ENCODE measurements at regions not wholly inside any gene's neighbourhood (a gene's known extent, or its start where the extent isn't known, plus 50 kb on each side); places are given as distances from the start of the nearest gene placed in this dataset.

DNA sequence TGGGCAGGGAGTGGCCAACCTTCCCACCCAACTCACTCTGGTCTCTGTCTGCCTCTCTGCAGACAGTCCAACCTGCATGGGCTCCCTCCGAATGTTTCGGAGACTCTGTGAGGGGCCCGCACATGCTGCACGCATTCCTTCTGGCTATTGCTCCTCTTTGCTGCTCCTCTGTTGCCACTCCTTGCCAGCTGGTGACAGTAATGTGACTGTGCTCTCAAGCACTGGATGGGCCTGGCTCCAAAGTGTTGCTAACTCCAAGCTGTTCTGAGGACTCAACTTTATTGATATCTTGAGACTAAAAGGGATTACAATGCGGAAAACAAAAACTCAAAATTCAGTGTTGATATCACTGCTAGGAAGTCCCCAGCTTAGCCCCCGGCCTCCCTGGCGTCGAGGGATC, 105.4 kb upstream of the KIF5B start:
- no peak for TF ChIP-seq POLR2AphosphoS5 (IDR thresholded peaks at IDR 0.05; ENCODE audit: low read depth, low read length)
- no peak for TF ChIP-seq TAF1 (IDR thresholded peaks at IDR 0.05; ENCODE audit: borderline replicate concordance, low read depth, low read length)
- TF ChIP-seq POLR2A (IDR thresholded peaks at IDR 0.05; ENCODE audit: low read depth, low read length) = no peak
